OCI-LY3 (cell line): ENCODE measurements at regions not wholly inside any gene's neighbourhood (a gene's known extent, or its start where the extent isn't known, plus 50 kb on each side); places are given as distances from the start of the nearest gene placed in this dataset.

Experiments used
- H2AFZ ChIP-seq: fragments of 200-600, 300-600 bp; shearing (Covaris generic); 2 replicates; pipeline ENCODE4 v1.6.0; 2014; ENCODE audit warnings: antibody characterized with exemption, low read depth, low read length
- H3K27ac ChIP-seq: fragments of 200-600, 300-600 bp; sonication (generic); 2 replicates; pipeline ENCODE4 v1.5.1; 2014; ENCODE audit warnings: mild to moderate bottlenecking, low read length, moderate library complexity, mixed read lengths
- H3K27me3 ChIP-seq: fragments of 200-600, 300-600 bp; sonication (generic); 2 replicates; pipeline ENCODE4 v1.6.1; 2014; ENCODE audit warnings: low read depth, low read length, mixed read lengths
- H3K36me3 ChIP-seq: fragments of 200-600, 300-600 bp; sonication (generic); replicated peaks from 2 replicates; pipeline ENCODE3; 2014; ENCODE audit warnings: low read depth, low read length, mixed read lengths
- H3K4me1 ChIP-seq: fragments of 300-600, 200-600 bp; sonication (generic); 2 replicates; pipeline ENCODE4 v1.6.1; 2014; ENCODE audit warnings: low read length, mixed read lengths
- H3K4me2 ChIP-seq: fragments of 200-600, 300-600 bp; sonication (generic); 2 replicates; pipeline ENCODE4 v1.6.1; 2014; ENCODE audit warnings: low read length, mixed read lengths
- H3K4me3 ChIP-seq: fragments of 300-600, 200-600 bp; sonication (generic); 2 replicates; pipeline ENCODE4 v1.5.1; 2014; ENCODE audit warnings: antibody characterized with exemption, mild to moderate bottlenecking, low read length, moderate library complexity
- H3K79me2 ChIP-seq: fragments of 300-600, 200-600 bp; shearing (Covaris generic); 2 replicates; pipeline ENCODE4 v1.6.1; 2014; ENCODE audit warnings: mild to moderate bottlenecking, low read length, mixed read lengths
- H3K9ac ChIP-seq: fragments of 300-600, 200-600 bp; shearing (Covaris generic); 2 replicates; pipeline ENCODE4 v1.6.0; 2014; ENCODE audit warnings: mild to moderate bottlenecking, low read length, moderate library complexity
- H3K9me3 ChIP-seq: fragments of 200-600, 300-600 bp; shearing (Covaris generic); 2 replicates; pipeline ENCODE4 v1.6.1; 2014; ENCODE audit warnings: low read length, mixed read lengths; ENCODE audit not compliant: insufficient read depth
- H4K20me1 ChIP-seq: fragments of 200-600, 300-600 bp; sonication (generic); 2 replicates; pipeline ENCODE4 v1.6.1; 2016; ENCODE audit warnings: low read length, mixed read lengths; ENCODE audit not compliant: insufficient read depth
- CTCF ChIP-seq: fragments of 200-600, 300-600 bp; sonication (generic); IDR thresholded peaks from 2 replicates; pipeline ENCODE4 v1.5.1; 2014; ENCODE audit warnings: antibody characterized with exemption, low read length, low read depth
- EZH2phosphoT487 ChIP-seq: fragments of 200-600 bp; shearing (Covaris generic); IDR thresholded peaks from 2 replicates; pipeline ENCODE4 v1.6.1; 2018; ENCODE audit warnings: antibody characterized with exemption, mixed run types, low read depth

- no peaks in the 10 kb centered on the region for H3K79me2 ChIP-seq
- H2AFZ ChIP-seq = no peak overlapping the region
- H3K4me2 ChIP-seq = no peak overlapping the region
- no peaks in the 10 kb centered on the region for H3K9me3 ChIP-seq
- H4K20me1 ChIP-seq = no peaks in the 10 kb centered on the region
- H3K36me3 ChIP-seq = no peaks in the 10 kb centered on the region
- no peak overlapping the region for H3K9ac ChIP-seq
- H3K27me3 ChIP-seq = no peaks in the 10 kb centered on the region
- TF ChIP-seq CTCF (no peak), EZH2phosphoT487 (no peak)
- H3K27ac ChIP-seq = no peak overlapping the region
- H3K4me1 ChIP-seq = peaks cover 5% of the 10 kb centered on the region; the same call in 1 of the 2 replicates
- no peak overlapping the region for H3K4me3 ChIP-seq
Measured at GRCh38 chr14:86510491-86510890, 980.5 kb downstream of the FLRT2 start.

DNA sequence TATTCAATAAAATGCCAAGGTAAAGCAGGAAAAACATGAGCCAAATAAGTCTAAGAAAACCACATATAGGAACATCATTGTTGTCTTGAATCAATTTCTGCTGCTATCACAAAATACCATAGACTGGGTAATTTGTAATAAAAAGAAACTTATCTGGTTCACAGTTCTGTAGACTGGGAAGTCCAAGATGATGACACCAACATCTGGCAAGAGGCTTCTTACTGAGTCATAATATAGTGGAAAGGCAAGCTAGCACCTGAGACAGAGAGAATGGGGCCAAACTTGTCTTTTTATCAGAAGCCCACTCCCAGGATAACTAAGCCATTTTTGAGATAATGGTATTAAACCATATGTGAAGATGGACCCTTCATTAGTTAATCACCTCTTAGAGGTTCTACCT is 975.9 kb downstream of the FLRT2 start:
- Histone ChIP-seq H3K27ac (no peak overlapping the region), H3K27me3 (no peaks in the 10 kb centered on the region), H2AFZ (0 out of 2 replicates have a peak overlapping the region, but pooled peaks have one; percentile 16), H3K4me2 (no peak overlapping the region), H3K4me3 (no peak overlapping the region), H3K9ac (no peak overlapping the region), H3K4me1 (0 out of 2 replicates have a peak, but pooled peaks cover 3% of the 10 kb centered on the region), H3K9me3 (no peaks in the 10 kb centered on the region), H3K36me3 (no peaks in the 10 kb centered on the region), H4K20me1 (no peaks in the 10 kb centered on the region), H3K79me2 (no peaks in the 10 kb centered on the region)
- TF ChIP-seq EZH2phosphoT487 (no peak), CTCF (no peak)

DNA sequence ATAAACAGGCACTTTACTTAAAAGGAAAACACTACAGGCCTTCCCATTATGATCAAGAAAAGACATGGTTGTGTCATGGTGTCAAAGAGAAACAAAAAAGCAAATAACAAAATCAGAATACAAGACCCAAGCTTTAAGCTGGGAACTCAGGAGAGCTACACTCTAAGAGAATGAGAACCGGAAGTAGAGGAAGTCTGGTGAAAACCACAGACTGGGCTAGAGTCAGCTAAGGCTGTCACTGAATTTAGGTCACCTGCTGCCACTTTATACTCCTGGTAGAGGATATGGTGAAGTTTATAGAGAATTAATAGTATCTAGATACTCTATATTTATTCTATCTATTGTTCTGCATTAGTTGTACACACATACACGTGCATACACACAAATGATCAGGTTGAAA is 971.7 kb downstream of the FLRT2 start:
- peak overlapping the region; percentile 35; the same call in 1 of the 2 replicates for H2AFZ ChIP-seq
- H3K4me1 ChIP-seq = 0 out of 2 replicates have a peak, but pooled peaks cover 7% of the 10 kb centered on the region
- H3K36me3 ChIP-seq = no peaks in the 10 kb centered on the region
- no peaks in the 10 kb centered on the region for H3K79me2 ChIP-seq
- H3K9ac ChIP-seq = no peak overlapping the region
- H3K4me2 ChIP-seq = no peak overlapping the region
- no peaks in the 10 kb centered on the region for H3K9me3 ChIP-seq
- H3K27ac ChIP-seq = no peak overlapping the region
- H3K27me3 ChIP-seq = no peaks in the 10 kb centered on the region
- no peak for TF ChIP-seq CTCF
- TF ChIP-seq EZH2phosphoT487 = no peak
- no peaks in the 10 kb centered on the region for H4K20me1 ChIP-seq
- H3K4me3 ChIP-seq = no peak overlapping the region

DNA sequence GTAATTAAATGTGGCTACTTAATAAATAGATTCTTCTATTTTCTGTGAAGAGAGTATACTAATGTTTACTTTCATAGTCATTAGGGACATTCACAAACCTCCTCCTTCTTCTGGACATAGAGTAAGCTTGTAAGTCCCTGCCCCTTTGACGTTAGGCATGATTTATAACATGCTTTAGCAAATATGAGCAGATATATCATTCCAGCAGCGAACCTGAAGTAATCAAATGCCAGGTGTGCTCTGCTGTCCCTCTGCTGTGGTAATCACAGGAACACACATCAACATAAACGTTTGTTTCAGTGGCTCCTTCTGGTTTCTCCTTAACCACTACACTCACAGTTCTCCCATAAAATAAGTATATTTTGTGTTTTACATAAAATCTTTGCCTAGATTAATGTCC is 961.8 kb downstream of the FLRT2 start:
- TF ChIP-seq EZH2phosphoT487 (no peak), CTCF (no peak)
- no peaks in the 10 kb centered on the region for H4K20me1 ChIP-seq

More for the DNA sequence above, 961.8 kb downstream of the FLRT2 start:
- Histone ChIP-seq H3K79me2 (no peaks in the 10 kb centered on the region), H3K27me3 (no peaks in the 10 kb centered on the region), H3K4me1 (no peaks in the 10 kb centered on the region), H3K9me3 (no peaks in the 10 kb centered on the region), H3K4me3 (no peak overlapping the region), H3K36me3 (no peaks in the 10 kb centered on the region), H3K9ac (no peak overlapping the region), H3K27ac (no peak overlapping the region), H2AFZ (no peak overlapping the region), H3K4me2 (no peak overlapping the region)
